ENCODE measurements at regions not wholly inside any gene's neighbourhood (a gene's known extent, or its start where the extent isn't known, plus 50 kb on each side); places are given as distances from the start of the nearest gene placed in this dataset.
"Not testable (repeated sequence)": the region's sequence is repeated elsewhere in the genome, so short reads cannot be mapped to it uniquely, and the experiment has no call there.

- not testable (repeated sequence) for DNase-seq; H3K4me1 Mint-ChIP-seq (ENCODE audit: low read depth, unreplicated experiment); H3K4me3 Mint-ChIP-seq (ENCODE audit: unreplicated experiment); H3K27ac Mint-ChIP-seq (ENCODE audit: unreplicated experiment); H3K9me3 Mint-ChIP-seq (ENCODE audit: unreplicated experiment); H3K36me3 Mint-ChIP-seq (ENCODE audit: unreplicated experiment); H3K27me3 Mint-ChIP-seq (ENCODE audit: unreplicated experiment)
Measured at GRCh38 chr18:14357553-14358297, 185.7 kb downstream of the POTEC start.

GRCh38 chr18:14342170-14342569, 201.2 kb downstream of the POTEC start:
- not testable (repeated sequence) for H3K36me3 Mint-ChIP-seq (ENCODE audit: unreplicated experiment); H3K4me3 Mint-ChIP-seq (ENCODE audit: unreplicated experiment); H3K27me3 Mint-ChIP-seq (ENCODE audit: unreplicated experiment); DNase-seq; H3K27ac Mint-ChIP-seq (ENCODE audit: unreplicated experiment); H3K4me1 Mint-ChIP-seq (ENCODE audit: low read depth, unreplicated experiment); H3K9me3 Mint-ChIP-seq (ENCODE audit: unreplicated experiment)

GRCh38 chr18:14336017-14336416, 203.8 kb upstream of the ZNF519 start:
- not testable (repeated sequence) for H3K36me3 Mint-ChIP-seq (ENCODE audit: unreplicated experiment); H3K27me3 Mint-ChIP-seq (ENCODE audit: unreplicated experiment); DNase-seq; H3K4me1 Mint-ChIP-seq (ENCODE audit: low read depth, unreplicated experiment); H3K4me3 Mint-ChIP-seq (ENCODE audit: unreplicated experiment); H3K27ac Mint-ChIP-seq (ENCODE audit: unreplicated experiment)
- peaks cover 17% of the 10 kb centered on the region for H3K9me3 Mint-ChIP-seq (ENCODE audit: unreplicated experiment)

DNA sequence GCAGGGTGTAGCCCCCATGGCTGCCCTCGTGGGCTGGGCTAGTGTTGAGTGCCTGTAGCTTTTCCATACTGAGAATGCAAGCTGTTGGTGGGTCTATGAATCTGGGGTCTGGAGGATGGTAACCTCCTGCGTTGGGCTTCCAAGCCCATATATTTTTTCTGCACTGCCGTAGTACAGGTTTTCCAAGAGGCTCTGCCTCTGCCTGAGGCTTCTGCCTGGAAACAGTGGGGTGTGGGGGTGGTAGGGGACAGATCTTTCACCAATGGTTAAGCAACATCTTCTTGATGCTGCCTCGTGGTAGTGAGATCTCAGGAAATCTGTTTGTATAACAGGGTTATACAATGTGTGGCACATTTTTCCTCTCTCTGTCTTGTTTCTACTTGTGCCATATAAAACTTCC, 189.0 kb upstream of the ZNF519 start:
- peaks cover 12% of the 10 kb centered on the region for H3K9me3 Mint-ChIP-seq (ENCODE audit: unreplicated experiment)
- H3K27me3 Mint-ChIP-seq (ENCODE audit: unreplicated experiment); H3K27ac Mint-ChIP-seq (ENCODE audit: unreplicated experiment); H3K4me1 Mint-ChIP-seq (ENCODE audit: low read depth, unreplicated experiment); H3K36me3 Mint-ChIP-seq (ENCODE audit: unreplicated experiment); H3K4me3 Mint-ChIP-seq (ENCODE audit: unreplicated experiment); DNase-seq: not testable (repeated sequence)

DNA sequence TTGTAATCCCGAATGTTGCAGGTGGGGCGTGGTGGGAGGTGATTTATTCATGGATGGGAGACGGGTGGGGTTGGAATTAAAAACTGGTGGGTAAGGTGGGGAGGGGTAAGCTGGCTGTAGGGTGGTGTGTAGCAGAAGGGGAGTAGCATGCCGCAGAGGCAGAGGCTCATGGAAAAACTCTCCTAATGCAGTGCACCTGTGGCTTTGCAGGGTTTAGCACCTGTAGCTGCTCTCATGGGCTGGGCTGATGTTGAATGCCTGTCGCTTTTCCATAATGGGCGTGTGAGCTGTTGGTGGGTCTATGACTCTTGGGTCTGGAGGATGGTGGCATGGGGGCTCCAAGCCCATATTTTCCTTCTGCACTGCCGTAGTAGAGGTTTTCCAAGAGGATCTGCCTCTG, 169.0 kb upstream of the ZNF519 start:
- H3K4me3 Mint-ChIP-seq (ENCODE audit: unreplicated experiment); H3K4me1 Mint-ChIP-seq (ENCODE audit: low read depth, unreplicated experiment); DNase-seq; H3K27ac Mint-ChIP-seq (ENCODE audit: unreplicated experiment); H3K36me3 Mint-ChIP-seq (ENCODE audit: unreplicated experiment); H3K27me3 Mint-ChIP-seq (ENCODE audit: unreplicated experiment): not testable (repeated sequence)
- peaks cover 12% of the 10 kb centered on the region for H3K9me3 Mint-ChIP-seq (ENCODE audit: unreplicated experiment)

GRCh38 chr18:14295081-14295480, 162.8 kb upstream of the ZNF519 start:
- H3K4me1 Mint-ChIP-seq (ENCODE audit: low read depth, unreplicated experiment); H3K4me3 Mint-ChIP-seq (ENCODE audit: unreplicated experiment): not testable (repeated sequence)

GRCh38 chr18:14285053-14285452, 152.8 kb upstream of the ZNF519 start:
- Mint-ChIP-seq H3K27ac (ENCODE audit: unreplicated experiment) (no peak overlapping the region), H3K36me3 (ENCODE audit: unreplicated experiment) (no peaks in the 10 kb centered on the region), H3K9me3 (ENCODE audit: unreplicated experiment) (peaks cover 5% of the 10 kb centered on the region), H3K4me1 (ENCODE audit: low read depth, unreplicated experiment) (no peaks in the 10 kb centered on the region), H3K4me3 (ENCODE audit: unreplicated experiment) (no peak overlapping the region), H3K27me3 (ENCODE audit: unreplicated experiment) (peaks cover 3% of the 10 kb centered on the region)
- no peak for DNase-seq
- TF ChIP-seq, protein P1, sequence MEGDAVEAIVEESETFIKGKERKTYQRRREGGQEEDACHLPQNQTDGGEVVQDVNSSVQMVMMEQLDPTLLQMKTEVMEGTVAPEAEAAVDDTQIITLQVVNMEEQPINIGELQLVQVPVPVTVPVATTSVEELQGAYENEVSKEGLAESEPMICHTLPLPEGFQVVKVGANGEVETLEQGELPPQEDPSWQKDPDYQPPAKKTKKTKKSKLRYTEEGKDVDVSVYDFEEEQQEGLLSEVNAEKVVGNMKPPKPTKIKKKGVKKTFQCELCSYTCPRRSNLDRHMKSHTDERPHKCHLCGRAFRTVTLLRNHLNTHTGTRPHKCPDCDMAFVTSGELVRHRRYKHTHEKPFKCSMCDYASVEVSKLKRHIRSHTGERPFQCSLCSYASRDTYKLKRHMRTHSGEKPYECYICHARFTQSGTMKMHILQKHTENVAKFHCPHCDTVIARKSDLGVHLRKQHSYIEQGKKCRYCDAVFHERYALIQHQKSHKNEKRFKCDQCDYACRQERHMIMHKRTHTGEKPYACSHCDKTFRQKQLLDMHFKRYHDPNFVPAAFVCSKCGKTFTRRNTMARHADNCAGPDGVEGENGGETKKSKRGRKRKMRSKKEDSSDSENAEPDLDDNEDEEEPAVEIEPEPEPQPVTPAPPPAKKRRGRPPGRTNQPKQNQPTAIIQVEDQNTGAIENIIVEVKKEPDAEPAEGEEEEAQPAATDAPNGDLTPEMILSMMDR (IDR thresholded peaks at IDR 0.05; ENCODE audit: partially characterized antibody, unreplicated experiment): no peak

More at GRCh38 chr18:14295081-14295480, 162.8 kb upstream of the ZNF519 start:
- not testable (repeated sequence) for H3K36me3 Mint-ChIP-seq (ENCODE audit: unreplicated experiment); H3K27ac Mint-ChIP-seq (ENCODE audit: unreplicated experiment); H3K27me3 Mint-ChIP-seq (ENCODE audit: unreplicated experiment); H3K9me3 Mint-ChIP-seq (ENCODE audit: unreplicated experiment); DNase-seq

DNA sequence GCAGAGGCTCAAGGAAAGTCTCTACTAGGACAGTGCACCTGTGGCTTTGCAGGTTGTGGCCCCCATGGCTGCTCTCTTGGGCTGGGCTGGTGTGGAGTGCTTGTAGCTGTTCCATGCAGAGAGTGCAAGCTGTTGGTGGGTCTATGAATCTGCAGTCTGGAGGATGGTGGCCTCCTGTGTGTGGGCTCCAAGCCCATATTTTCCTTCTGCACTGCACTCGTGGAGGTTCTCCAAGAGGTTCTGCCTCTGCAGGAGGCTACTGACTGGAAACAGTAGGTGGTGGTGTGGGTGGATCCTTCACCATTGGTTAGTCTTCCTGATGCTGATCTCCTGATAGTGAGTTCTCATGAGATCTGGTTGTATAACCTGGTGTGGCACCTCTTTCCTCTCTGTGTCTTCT, 143.2 kb upstream of the ZNF519 start:
- DNase-seq; H3K4me3 Mint-ChIP-seq (ENCODE audit: unreplicated experiment); H3K4me1 Mint-ChIP-seq (ENCODE audit: low read depth, unreplicated experiment); H3K27ac Mint-ChIP-seq (ENCODE audit: unreplicated experiment); H3K36me3 Mint-ChIP-seq (ENCODE audit: unreplicated experiment); H3K27me3 Mint-ChIP-seq (ENCODE audit: unreplicated experiment): not testable (repeated sequence)
- peaks cover 14% of the 10 kb centered on the region for H3K9me3 Mint-ChIP-seq (ENCODE audit: unreplicated experiment)

DNA sequence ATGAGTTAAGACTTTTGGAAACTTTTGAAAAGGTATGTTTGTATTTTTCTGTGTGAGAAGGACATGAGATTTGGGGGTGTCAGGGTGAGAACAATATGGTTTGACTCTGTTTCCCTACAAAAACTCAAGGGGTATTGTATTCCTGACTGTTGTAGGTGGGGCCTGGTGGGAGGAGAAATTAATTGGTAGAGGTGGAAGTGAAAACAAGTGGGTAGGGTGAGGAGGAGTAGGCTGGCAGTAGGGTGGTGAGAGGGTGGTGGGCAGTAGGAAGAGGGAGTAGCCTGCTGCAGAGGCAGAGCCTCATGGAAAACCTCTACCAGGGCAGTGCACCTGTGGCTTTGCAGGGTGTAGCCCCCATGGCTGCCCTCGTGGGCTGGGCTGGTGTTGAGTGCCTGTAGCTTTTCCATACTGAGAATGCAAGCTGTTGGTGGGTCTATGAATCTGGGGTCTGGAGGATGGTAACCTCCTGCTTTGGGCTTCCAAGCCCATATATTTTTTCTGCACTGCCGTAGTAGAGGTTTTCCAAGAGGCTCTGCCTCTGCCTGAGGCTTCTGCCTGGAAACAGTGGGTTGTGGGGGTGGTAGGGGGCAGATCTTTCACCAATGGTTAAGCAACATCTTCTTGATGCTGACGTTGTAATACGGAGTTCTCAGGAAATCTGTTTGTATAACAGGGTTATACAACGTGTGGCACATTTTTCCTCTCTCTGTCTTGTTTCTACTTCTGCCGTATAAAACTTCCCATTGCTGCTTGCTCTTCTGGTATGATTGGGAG, 133.6 kb upstream of the ZNF519 start:
- not testable (repeated sequence) for H3K36me3 Mint-ChIP-seq (ENCODE audit: unreplicated experiment); H3K9me3 Mint-ChIP-seq (ENCODE audit: unreplicated experiment); H3K4me1 Mint-ChIP-seq (ENCODE audit: low read depth, unreplicated experiment); H3K27ac Mint-ChIP-seq (ENCODE audit: unreplicated experiment); H3K27me3 Mint-ChIP-seq (ENCODE audit: unreplicated experiment); DNase-seq; H3K4me3 Mint-ChIP-seq (ENCODE audit: unreplicated experiment)

- not testable (repeated sequence) for H3K4me3 Mint-ChIP-seq (ENCODE audit: unreplicated experiment); H3K36me3 Mint-ChIP-seq (ENCODE audit: unreplicated experiment); H3K9me3 Mint-ChIP-seq (ENCODE audit: unreplicated experiment); H3K27me3 Mint-ChIP-seq (ENCODE audit: unreplicated experiment); H3K27ac Mint-ChIP-seq (ENCODE audit: unreplicated experiment); DNase-seq; H3K4me1 Mint-ChIP-seq (ENCODE audit: low read depth, unreplicated experiment)
Measured at GRCh38 chr18:14262786-14263185, 130.6 kb upstream of the ZNF519 start.

DNA sequence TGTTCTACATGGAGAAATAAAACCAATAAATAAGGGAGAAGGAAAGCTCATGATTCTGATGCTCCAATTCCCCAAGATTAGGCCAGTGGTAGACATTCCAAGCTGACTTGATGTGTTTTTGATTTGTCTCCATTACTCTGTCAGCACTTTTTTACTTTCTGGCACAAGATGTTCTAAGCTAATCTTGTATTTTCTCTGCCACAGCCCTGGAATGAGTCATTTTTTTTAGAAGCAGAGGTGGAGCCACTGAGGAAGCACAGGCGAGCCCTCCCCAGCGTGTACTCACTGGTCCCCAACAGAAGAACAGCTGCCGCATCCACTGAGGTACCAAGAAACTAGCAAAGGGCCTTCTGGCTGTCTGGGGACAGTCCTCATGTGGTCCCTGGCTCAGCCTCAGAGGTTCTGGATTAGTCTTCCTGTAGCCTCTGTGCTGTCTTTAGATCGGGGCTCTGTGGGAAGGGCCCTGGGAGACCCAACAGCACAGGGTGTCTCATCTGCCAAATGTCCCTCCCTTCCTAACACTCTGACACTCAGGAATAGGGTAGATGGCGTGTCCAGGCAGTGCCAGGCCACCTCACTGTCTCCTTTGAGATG, 117.9 kb upstream of the ZNF519 start:
- not testable (repeated sequence) for H3K27me3 Mint-ChIP-seq (ENCODE audit: unreplicated experiment); H3K9me3 Mint-ChIP-seq (ENCODE audit: unreplicated experiment); DNase-seq; H3K36me3 Mint-ChIP-seq (ENCODE audit: unreplicated experiment); H3K27ac Mint-ChIP-seq (ENCODE audit: unreplicated experiment); H3K4me1 Mint-ChIP-seq (ENCODE audit: low read depth, unreplicated experiment); H3K4me3 Mint-ChIP-seq (ENCODE audit: unreplicated experiment)
